ENCODE measurements at regions not wholly inside any gene's neighbourhood (a gene's known extent, or its start where the extent isn't known, plus 50 kb on each side); places are given as distances from the start of the nearest gene placed in this dataset.
"Not testable (repeated sequence)": the region's sequence is repeated elsewhere in the genome, so short reads cannot be mapped to it uniquely, and the experiment has no call there.

- H3K4me3 ChIP-seq = no peak overlapping the region
- ATAC-seq (ENCODE audit: insufficient read depth, low FRiP score) (no peak), DNase-seq (no peak)
- peaks cover 0 to 6% (median 3%) of the 10 kb centered on the region in 4 donors for H3K9me3 ChIP-seq (ENCODE audit: control insufficient read depth in 4 of 4, insufficient read depth in 3 of 4, low read length in 3 of 4)
- H3K9ac ChIP-seq (ENCODE audit: insufficient read depth in 1 of 2, low read length in 2 of 2) = no peak overlapping the region
- no peak overlapping the region for H3K27ac ChIP-seq (ENCODE audit: low read depth in 1 of 2, low read length in 1 of 2)
- TF ChIP-seq CTCF (IDR thresholded peaks at IDR 0.05; ENCODE audit: control extremely low read depth, extremely low read depth) = no peak
- no peaks in the 10 kb centered on the region for H3K27me3 ChIP-seq (ENCODE audit: control insufficient read depth in 3 of 3, insufficient read depth in 3 of 3, low read length in 2 of 3)
- 65 to 76% methylated on average over 1 of the region's 1 CpG for WGBS, 2 donors
- H3K36me3 ChIP-seq (ENCODE audit: control insufficient read depth in 4 of 4, insufficient read depth in 4 of 4, low read length in 4 of 4) = no peaks in the 10 kb centered on the region
- no peaks in the 10 kb centered on the region for H3K4me1 ChIP-seq (ENCODE audit: control insufficient read depth in 5 of 5, insufficient read depth in 5 of 5, low read length in 5 of 5)
Measured at GRCh38 chr5:82509762-82510161, 231.6 kb upstream of the RPS23 start.

- not testable (repeated sequence) for ATAC-seq (ENCODE audit: insufficient read depth, low FRiP score); H3K4me3 ChIP-seq; H3K9me3 ChIP-seq (ENCODE audit: control insufficient read depth in 4 of 4, insufficient read depth in 3 of 4, low read length in 3 of 4); DNase-seq; H3K9ac ChIP-seq (ENCODE audit: insufficient read depth in 1 of 2, low read length in 2 of 2); H3K36me3 ChIP-seq (ENCODE audit: control insufficient read depth in 4 of 4, insufficient read depth in 4 of 4, low read length in 4 of 4); H3K27me3 ChIP-seq (ENCODE audit: control insufficient read depth in 3 of 3, insufficient read depth in 3 of 3, low read length in 2 of 3); H3K27ac ChIP-seq (ENCODE audit: low read depth in 1 of 2, low read length in 1 of 2); H3K4me1 ChIP-seq (ENCODE audit: control insufficient read depth in 5 of 5, insufficient read depth in 5 of 5, low read length in 5 of 5)
- 93% methylated on average over 2 of the region's 3 CpGs for WGBS, 2 donors
Measured at GRCh38 chr5:82506390-82506789, 228.2 kb upstream of the RPS23 start.

- Histone ChIP-seq H3K4me3 (no peak overlapping the region), H3K36me3 (ENCODE audit: control insufficient read depth in 4 of 4, insufficient read depth in 4 of 4, low read length in 4 of 4) (no peaks in the 10 kb centered on the region), H3K4me1 (ENCODE audit: control insufficient read depth in 5 of 5, insufficient read depth in 5 of 5, low read length in 5 of 5) (no peaks in the 10 kb centered on the region), H3K27ac (ENCODE audit: low read depth in 1 of 2, low read length in 1 of 2) (no peak overlapping the region), H3K27me3 (ENCODE audit: control insufficient read depth in 3 of 3, insufficient read depth in 3 of 3, low read length in 2 of 3) (no peaks in the 10 kb centered on the region), H3K9me3 (ENCODE audit: control insufficient read depth in 4 of 4, insufficient read depth in 3 of 4, low read length in 3 of 4) (no peaks in the 10 kb centered on the region), H3K9ac (ENCODE audit: insufficient read depth in 1 of 2, low read length in 2 of 2) (no peak overlapping the region)
- no peak for TF ChIP-seq CTCF (IDR thresholded peaks at IDR 0.05; ENCODE audit: control extremely low read depth, extremely low read depth)
- WGBS, 2 donors = 88 to 89% methylated on average over 2 of the region's 2 CpGs
- ATAC-seq (ENCODE audit: insufficient read depth, low FRiP score) = no peak
- DNase-seq = no peak
Measured at GRCh38 chr5:82499725-82500244, 221.6 kb upstream of the RPS23 start.

- H3K27ac ChIP-seq (ENCODE audit: low read depth in 1 of 2, low read length in 1 of 2) = no peak overlapping the region
- no peaks in the 10 kb centered on the region for H3K9me3 ChIP-seq (ENCODE audit: control insufficient read depth in 4 of 4, insufficient read depth in 3 of 4, low read length in 3 of 4)
- H3K36me3 ChIP-seq (ENCODE audit: control insufficient read depth in 4 of 4, insufficient read depth in 4 of 4, low read length in 4 of 4) = no peaks in the 10 kb centered on the region
- H3K27me3 ChIP-seq (ENCODE audit: control insufficient read depth in 3 of 3, insufficient read depth in 3 of 3, low read length in 2 of 3) = no peaks in the 10 kb centered on the region
- H3K4me3 ChIP-seq = no peak overlapping the region
- TF ChIP-seq CTCF (IDR thresholded peaks at IDR 0.05; ENCODE audit: control extremely low read depth, extremely low read depth) = no peak
- no peak overlapping the region for H3K9ac ChIP-seq (ENCODE audit: insufficient read depth in 1 of 2, low read length in 2 of 2)
- H3K4me1 ChIP-seq (ENCODE audit: control insufficient read depth in 5 of 5, insufficient read depth in 5 of 5, low read length in 5 of 5) = no peaks in the 10 kb centered on the region
- DNase-seq (no peak), ATAC-seq (ENCODE audit: insufficient read depth, low FRiP score) (no peak)
Measured at GRCh38 chr5:82497242-82497641, 219.1 kb upstream of the RPS23 start.
